Neutrophil (primary cell): ENCODE measurements at regions not wholly inside any gene's neighbourhood (a gene's known extent, or its start where the extent isn't known, plus 50 kb on each side); places are given as distances from the start of the nearest gene placed in this dataset.
"Not testable (repeated sequence)": the region's sequence is repeated elsewhere in the genome, so short reads cannot be mapped to it uniquely, and the experiment has no call there.

Experiments used
- H3K27ac ChIP-seq: fragments of 200-600 bp; sonication (generic); 2 replicates; pipeline ENCODE4 v1.5.1; 2016; ENCODE audit warnings: mild to moderate bottlenecking, moderate library complexity
- H3K27me3 ChIP-seq: fragments of 200-600 bp; sonication (generic); 2 replicates; pipeline ENCODE4 v1.6.0; 2016; ENCODE audit warnings: mild to moderate bottlenecking
- H3K36me3 ChIP-seq: fragments of 200-600 bp; sonication (generic); 2 replicates; pipeline ENCODE4 v1.5.1; 2017
- H3K4me1 ChIP-seq, 2 experiments: fragments of 200-600 bp in 1 of 2; sonication (generic) in 1 of 2; 1 replicate in 1 of 2; 2 replicates in 1 of 2; pipeline versions ENCODE4 v1.5.1 to v1.6.1; 2013 to 2016; ENCODE audit warnings: low read depth in 1 of 2, low read length in 1 of 2, mild to moderate bottlenecking in 1 of 2, moderate library complexity in 1 of 2; ENCODE audit not compliant: control insufficient read depth in 1 of 2, insufficient read depth in 1 of 2
- H3K4me3 ChIP-seq, 2 experiments: fragments of 200-600 bp in 1 of 2; sonication (generic) in 1 of 2; 1 replicate in 1 of 2; 2 replicates in 1 of 2; pipeline ENCODE4 v1.5.1; 2013 to 2016; ENCODE audit warnings: low read depth in 1 of 2, low read length in 1 of 2, mild to moderate bottlenecking in 1 of 2, moderate library complexity in 1 of 2
- H3K9me3 ChIP-seq: fragments of 200-600 bp; sonication (generic); 2 replicates; pipeline ENCODE4 v1.5.1; 2016
- CTCF ChIP-seq: fragments of 200-600 bp; sonication (generic); IDR thresholded peaks from 2 replicates; pipeline ENCODE4 v1.5.1; 2016; ENCODE audit warnings: antibody characterized with exemption

GRCh38 chr17:13888056-13888609 is 181.2 kb upstream of the COX10 start:
- no peak overlapping the region for H3K4me3 ChIP-seq
- H3K36me3 ChIP-seq, result no peaks in the 10 kb centered on the region
- H3K27me3 ChIP-seq, result no peaks in the 10 kb centered on the region
- no peak for TF ChIP-seq CTCF
- H3K9me3 ChIP-seq, result no peaks in the 10 kb centered on the region
- no peaks in the 10 kb centered on the region for H3K4me1 ChIP-seq
- H3K27ac ChIP-seq, result no peak overlapping the region

- H3K36me3 ChIP-seq, H3K27ac ChIP-seq, H3K9me3 ChIP-seq, H3K4me3 ChIP-seq, H3K27me3 ChIP-seq, H3K4me1 ChIP-seq: not testable (repeated sequence)
Measured at GRCh38 chr17:13908971-13909370, 160.3 kb upstream of the COX10 start.

- Histone ChIP-seq H3K27me3 (no peaks in the 10 kb centered on the region), H3K27ac (no peak overlapping the region), H3K4me1 (no peaks in the 10 kb centered on the region), H3K9me3 (no peaks in the 10 kb centered on the region), H3K36me3 (no peaks in the 10 kb centered on the region), H3K4me3 (no peak overlapping the region)
- TF ChIP-seq CTCF, result no peak
Measured at GRCh38 chr17:13909901-13910519, 159.3 kb upstream of the COX10 start.

- Histone ChIP-seq H3K9me3 (no peaks in the 10 kb centered on the region), H3K27me3 (no peaks in the 10 kb centered on the region), H3K36me3 (no peaks in the 10 kb centered on the region), H3K27ac (no peak overlapping the region), H3K4me3 (no peak overlapping the region), H3K4me1 (no peaks in the 10 kb centered on the region)
- no peak for TF ChIP-seq CTCF
Measured at GRCh38 chr17:13917634-13918033, 151.7 kb upstream of the COX10 start.

- no peak overlapping the region for H3K27ac ChIP-seq
- no peak for TF ChIP-seq CTCF
- no peaks in the 10 kb centered on the region for H3K36me3 ChIP-seq
- no peaks in the 10 kb centered on the region for H3K4me1 ChIP-seq
- no peak overlapping the region for H3K4me3 ChIP-seq
- H3K27me3 ChIP-seq, result no peaks in the 10 kb centered on the region
- no peaks in the 10 kb centered on the region for H3K9me3 ChIP-seq
Measured at GRCh38 chr17:13918247-13918646, 151.1 kb upstream of the COX10 start.

GRCh38 chr17:13919818-13920217 is 149.5 kb upstream of the COX10 start:
- Histone ChIP-seq H3K9me3 (no peaks in the 10 kb centered on the region), H3K27me3 (no peaks in the 10 kb centered on the region), H3K27ac (no peak overlapping the region), H3K4me3 (no peak overlapping the region), H3K36me3 (no peaks in the 10 kb centered on the region), H3K4me1 (no peaks in the 10 kb centered on the region)
- no peak for TF ChIP-seq CTCF
